ENCODE measurements at regions not wholly inside any gene's neighbourhood (a gene's known extent, or its start where the extent isn't known, plus 50 kb on each side); places are given as distances from the start of the nearest gene placed in this dataset.
"Not testable (repeated sequence)": the region's sequence is repeated elsewhere in the genome, so short reads cannot be mapped to it uniquely, and the experiment has no call there.

GRCh38 chr12:19921716-19922115 is 446.6 kb upstream of the PDE3A start:
- TF ChIP-seq AFF4 (CRISPR knock-in tag; IDR thresholded peaks at IDR 0.05); TAF1 (IDR thresholded peaks at IDR 0.05; ENCODE audit: control insufficient read depth, extremely low read depth, insufficient read depth, low read length, severe bottlenecking); ESRRA (IDR thresholded peaks at IDR 0.05; ENCODE audit: borderline replicate concordance, low read depth); PHF8 (IDR thresholded peaks at IDR 0.05; ENCODE audit: borderline replicate concordance, low read length); ZBTB43 (CRISPR knock-in tag; IDR thresholded peaks at IDR 0.05); MAFK (IDR thresholded peaks at IDR 0.05; ENCODE audit: low read length); ATF6 (CRISPR knock-in tag; IDR thresholded peaks at IDR 0.05); CTCF (IDR thresholded peaks at IDR 0.05 in 2 of 3, conservative IDR thresholded peaks at IDR 0.05 in 1 of 3; ENCODE audit: insufficient read depth in 2 of 3, low read depth in 1 of 3, low read length in 3 of 3); USF1 (CRISPR knock-in tag; IDR thresholded peaks at IDR 0.05); JUN (IDR thresholded peaks at IDR 0.05; ENCODE audit: borderline replicate concordance, low read depth, low read length); JUN (CRISPR knock-in tag; IDR thresholded peaks at IDR 0.05; ENCODE audit: borderline replicate concordance); CHCHD3 (CRISPR knock-in tag; IDR thresholded peaks at IDR 0.05); POLR2A (conservative IDR thresholded peaks at IDR 0.05): not testable (repeated sequence)

All from K562 (cell line).